Nephron progenitor cell (in vitro differentiated cells): ENCODE measurements at regions not wholly inside any gene's neighbourhood (a gene's known extent, or its start where the extent isn't known, plus 50 kb on each side); places are given as distances from the start of the nearest gene placed in this dataset.

Experiments used
- DNase-seq: peaks from one replicate; pipeline ENCODE4 v3.0.0; 2021
- H3K27ac Mint-ChIP-seq: 2 replicates; pipeline ENCODE4 v1.8.0; 2021; ENCODE audit warnings: mild to moderate bottlenecking, moderate library complexity, mixed read lengths
- H3K27me3 Mint-ChIP-seq: 2 replicates; pipeline ENCODE4 v1.8.0; 2021; ENCODE audit warnings: mild to moderate bottlenecking, low read depth, mixed read lengths; ENCODE audit not compliant: poor library complexity
- H3K36me3 Mint-ChIP-seq: 2 replicates; pipeline ENCODE4 v1.8.0; 2021; ENCODE audit warnings: low read depth, mixed read lengths
- H3K4me1 Mint-ChIP-seq: 2 replicates; pipeline ENCODE4 v1.8.0; 2021; ENCODE audit warnings: mixed read lengths
- H3K4me3 Mint-ChIP-seq: 2 replicates; pipeline ENCODE4 v1.8.0; 2021; ENCODE audit warnings: mild to moderate bottlenecking, moderate library complexity, mixed read lengths
- H3K9me3 Mint-ChIP-seq: 2 replicates; pipeline ENCODE4 v1.8.0; 2021; ENCODE audit warnings: mild to moderate bottlenecking, moderate library complexity, mixed read lengths
- CTCF ChIP-seq: fragments of 200-600 bp; sonication (generic); IDR thresholded peaks from 2 replicates; pipeline ENCODE4 v1.5.0; 2021; ENCODE audit warnings: antibody characterized with exemption

DNA sequence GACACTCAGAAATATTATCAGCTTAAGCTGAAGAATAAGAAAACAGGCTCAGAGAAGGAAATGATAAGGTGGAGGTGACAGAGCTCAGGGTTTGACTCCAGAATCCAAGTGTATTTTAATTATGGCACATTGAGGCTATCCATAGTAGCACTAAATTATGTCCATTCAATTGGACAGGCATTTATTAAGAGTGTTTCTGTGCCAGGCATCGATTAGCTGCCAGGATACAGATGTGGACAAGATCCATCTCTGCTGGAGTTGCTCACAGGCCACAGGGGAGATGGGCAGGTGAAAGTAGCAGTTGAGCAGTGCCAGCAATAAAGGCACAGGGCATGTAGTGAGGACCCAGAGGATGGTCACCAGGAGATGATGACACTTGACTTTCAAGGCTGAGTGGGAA is 592.5 kb downstream of the INSC start:
- Mint-ChIP-seq H3K4me3 (no peak overlapping the region), H3K27ac (peak overlapping the region; percentile 18), H3K36me3 (no peaks in the 10 kb centered on the region), H3K9me3 (peaks cover 5% of the 10 kb centered on the region), H3K4me1 (peaks cover 23% of the 10 kb centered on the region), H3K27me3 (no peaks in the 10 kb centered on the region)
- DNase-seq: no peak
- TF ChIP-seq CTCF: no peak

GRCh38 chr11:15707971-15708370 is 593.2 kb downstream of the INSC start:
- Mint-ChIP-seq H3K27me3 (no peaks in the 10 kb centered on the region), H3K4me3 (no peak overlapping the region), H3K9me3 (peaks cover 5% of the 10 kb centered on the region), H3K36me3 (no peaks in the 10 kb centered on the region), H3K4me1 (peaks cover 23% of the 10 kb centered on the region), H3K27ac (no peak overlapping the region)
- TF ChIP-seq CTCF: no peak
- DNase-seq: no peak

DNA sequence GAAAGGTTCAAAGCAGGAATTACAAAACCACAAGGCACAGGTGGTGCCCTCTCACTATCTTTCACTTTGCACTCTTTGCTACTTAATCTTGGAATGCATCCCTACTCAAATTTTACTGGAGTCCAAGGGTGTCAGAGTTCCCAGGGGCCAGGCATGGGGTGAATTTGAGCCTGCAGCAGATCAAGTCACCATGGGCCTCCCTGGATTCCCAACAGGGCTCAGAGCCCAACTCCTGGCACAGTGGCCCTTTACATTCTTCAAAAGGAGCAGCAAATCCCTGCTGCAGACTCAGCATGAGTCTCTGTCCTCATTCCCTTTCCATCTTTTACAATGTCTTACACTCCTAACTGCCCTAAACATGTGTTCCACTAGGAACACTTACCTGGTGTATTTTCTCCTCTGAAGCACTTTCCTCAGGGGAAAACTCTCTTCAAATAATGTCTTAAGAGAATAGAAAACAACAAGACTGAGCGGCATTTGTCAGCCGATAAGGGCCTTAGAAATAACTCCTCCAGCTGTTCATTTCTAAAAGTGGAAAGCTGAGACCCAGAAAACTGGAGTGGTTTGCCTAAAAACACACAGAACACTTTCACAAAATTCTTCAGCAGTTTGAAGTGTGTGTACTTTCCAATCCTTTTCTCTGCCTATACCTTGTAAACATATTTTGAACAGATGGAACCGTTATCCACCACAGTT is 596.0 kb downstream of the INSC start:
- Mint-ChIP-seq H3K36me3 (no peaks in the 10 kb centered on the region), H3K27ac (peak overlapping the region; percentile 53), H3K9me3 (no peaks in the 10 kb centered on the region), H3K27me3 (no peaks in the 10 kb centered on the region), H3K4me1 (peaks cover 23% of the 10 kb centered on the region), H3K4me3 (no peak overlapping the region)
- TF ChIP-seq CTCF: no peak
- no peak for DNase-seq

- TF ChIP-seq CTCF: no peak
- Mint-ChIP-seq H3K4me3 (no peak overlapping the region), H3K27ac (peak overlapping the region; percentile 53), H3K9me3 (no peaks in the 10 kb centered on the region), H3K27me3 (no peaks in the 10 kb centered on the region), H3K4me1 (peaks cover 23% of the 10 kb centered on the region), H3K36me3 (no peaks in the 10 kb centered on the region)
- no peak for DNase-seq
Measured at GRCh38 chr11:15711311-15711710, 596.6 kb downstream of the INSC start.

DNA sequence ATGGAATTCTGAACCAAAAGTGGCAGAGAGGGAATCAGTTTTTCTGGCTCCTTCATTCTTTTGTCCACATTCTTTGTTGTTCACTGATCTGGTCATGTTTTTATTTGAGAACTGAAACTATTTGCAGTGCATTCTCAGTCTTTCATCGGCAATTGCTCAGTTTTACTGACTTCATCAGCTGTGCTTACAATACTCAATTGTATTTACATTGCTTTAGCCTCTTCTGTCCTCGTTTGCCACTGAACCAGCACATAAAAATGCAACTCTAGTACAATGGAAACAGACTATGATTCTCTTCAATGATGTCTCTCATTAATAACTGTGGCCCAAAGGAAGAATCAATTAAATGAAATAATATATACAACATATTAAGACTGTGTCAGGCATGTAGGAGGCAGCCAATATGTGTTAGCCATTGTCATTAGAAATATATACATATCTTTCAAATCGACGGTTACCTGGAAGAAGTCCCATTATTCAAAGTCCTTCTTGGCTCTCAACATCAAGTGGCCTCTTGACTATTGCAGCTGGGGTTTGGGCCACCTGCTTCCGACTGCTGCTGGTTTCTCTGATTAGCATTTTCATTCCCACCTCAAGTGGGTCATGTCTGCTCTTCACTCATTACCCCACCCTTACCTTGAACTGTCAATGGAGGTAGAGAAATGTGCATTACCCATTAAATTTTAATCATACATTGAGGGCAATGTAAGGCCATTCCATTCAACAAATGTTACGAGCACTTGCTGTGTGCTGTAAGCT is 600.1 kb downstream of the INSC start:
- TF ChIP-seq CTCF: no peak
- H3K4me1 Mint-ChIP-seq: peaks cover 38% of the 10 kb centered on the region
- no peaks in the 10 kb centered on the region for H3K27me3 Mint-ChIP-seq
- no peak overlapping the region for H3K4me3 Mint-ChIP-seq
- H3K27ac Mint-ChIP-seq: no peak overlapping the region
- H3K9me3 Mint-ChIP-seq: no peaks in the 10 kb centered on the region
- H3K36me3 Mint-ChIP-seq: no peaks in the 10 kb centered on the region
- no peak for DNase-seq
